GM19239 (cell line): ENCODE measurements at regions not wholly inside any gene's neighbourhood (a gene's known extent, or its start where the extent isn't known, plus 50 kb on each side); places are given as distances from the start of the nearest gene placed in this dataset.
"Not testable (repeated sequence)": the region's sequence is repeated elsewhere in the genome, so short reads cannot be mapped to it uniquely, and the experiment has no call there.

Source experiments
- DNase-seq: peaks from one replicate; pipeline ENCODE4 v3.0.0; 2011; ENCODE audit warnings: low spot score; ENCODE audit not compliant: insufficient read length
- FAIRE-seq: peaks from 2 replicates; lab custom pipeline; 2011; peaks lifted over from hg19 to GRCh38; lab: Jason Lieb, UNC

DNA sequence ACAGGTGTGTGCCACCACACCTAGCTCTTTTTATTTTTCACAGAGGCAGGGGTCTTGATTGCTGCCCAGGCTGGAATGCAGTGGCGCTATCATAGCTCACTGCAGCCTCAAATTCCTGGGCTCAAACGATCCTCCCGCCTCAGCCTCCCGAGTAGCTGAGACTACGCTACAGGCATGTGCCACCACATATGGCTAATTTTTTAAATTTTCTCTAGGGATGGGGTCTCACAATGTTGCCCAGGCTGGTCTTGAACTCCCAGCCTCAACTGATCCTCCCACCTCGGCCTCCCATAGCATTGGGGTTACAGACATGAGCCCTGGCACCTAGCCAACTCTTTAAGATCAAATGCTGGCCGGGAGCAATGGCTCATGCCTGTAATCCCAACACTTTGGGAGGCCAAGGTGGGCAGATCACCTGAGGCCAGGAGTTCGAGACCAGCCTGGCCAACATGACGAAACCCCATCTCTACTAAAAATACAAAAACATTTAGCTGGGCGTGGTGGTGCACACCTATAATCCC, 50.6 kb upstream of the MYL10 start:
- not testable (repeated sequence) for DNase-seq, FAIRE-seq

DNA sequence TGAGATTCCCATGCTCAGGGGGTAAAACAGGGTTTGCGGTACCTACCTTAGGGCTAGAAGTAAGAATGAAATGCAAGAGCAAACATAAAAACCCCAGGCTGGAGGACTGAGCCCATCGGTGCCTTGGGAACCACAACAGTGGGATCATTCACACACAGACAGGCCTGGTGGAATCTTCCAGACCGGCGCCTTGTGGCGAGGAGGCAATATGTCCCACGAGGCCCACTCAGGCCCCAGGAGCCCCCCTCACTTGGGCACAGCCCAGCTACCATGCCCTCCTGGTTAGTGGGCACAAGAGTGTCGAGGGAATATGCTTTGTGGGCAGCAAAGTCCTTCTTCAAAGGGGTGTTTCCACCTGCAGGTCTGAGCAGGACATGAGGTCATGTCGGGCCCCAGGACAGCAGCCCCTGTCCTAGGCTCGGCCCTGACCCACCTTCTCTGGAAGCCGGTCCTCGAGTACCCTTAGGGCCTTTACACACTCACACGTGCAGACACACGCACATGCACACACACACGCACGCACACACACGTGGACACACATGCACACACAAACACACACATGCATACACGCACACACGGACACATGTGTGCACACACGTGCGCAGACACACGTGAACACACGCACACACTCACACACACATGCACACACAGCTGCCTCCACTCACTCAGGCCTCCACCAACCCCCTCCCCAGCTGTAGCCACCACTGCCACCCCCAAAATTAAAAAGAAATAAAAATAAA, 51.5 kb upstream of the MYL10 start:
- no peak for FAIRE-seq
- no peak for DNase-seq

DNA sequence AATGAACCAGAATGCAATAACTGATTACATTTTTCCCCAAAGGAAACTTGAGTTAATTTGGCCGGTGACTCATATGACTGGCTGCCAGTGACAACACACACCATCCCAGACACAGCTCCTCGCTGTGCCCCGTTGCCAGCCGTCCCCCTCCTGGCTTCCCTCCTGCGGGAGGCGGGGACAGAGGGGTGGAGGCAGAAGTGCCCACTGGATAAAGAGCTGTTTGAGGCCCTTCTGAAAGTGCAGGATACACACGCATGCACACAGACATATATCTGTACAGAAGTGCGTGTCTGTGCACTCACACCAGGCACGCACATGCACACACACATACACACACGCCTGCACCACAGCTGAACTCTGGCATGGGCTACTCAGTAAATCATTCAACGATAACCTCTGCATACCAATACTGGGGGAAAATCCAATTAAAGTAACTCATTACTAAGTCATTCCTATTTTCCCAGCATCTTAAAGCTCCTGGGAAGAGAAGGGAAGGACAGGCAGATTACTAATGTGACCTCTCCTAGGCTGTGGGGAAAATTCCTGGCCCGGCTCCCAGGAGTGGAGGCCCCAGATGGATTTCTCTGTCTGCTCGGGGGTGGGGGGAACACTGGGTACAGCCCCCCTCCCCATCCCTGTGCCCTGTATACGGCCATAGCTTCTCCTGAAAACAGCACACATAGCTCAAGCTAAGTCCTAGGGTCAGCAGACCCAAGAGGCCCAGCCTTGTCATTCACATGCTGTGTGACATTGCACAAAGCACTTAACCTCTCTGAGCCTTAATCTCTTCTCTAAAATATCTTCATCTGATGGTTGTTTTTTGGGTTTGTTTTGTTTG, 52.3 kb upstream of the MYL10 start:
- DNase-seq (no peak), FAIRE-seq (no peak)

DNA sequence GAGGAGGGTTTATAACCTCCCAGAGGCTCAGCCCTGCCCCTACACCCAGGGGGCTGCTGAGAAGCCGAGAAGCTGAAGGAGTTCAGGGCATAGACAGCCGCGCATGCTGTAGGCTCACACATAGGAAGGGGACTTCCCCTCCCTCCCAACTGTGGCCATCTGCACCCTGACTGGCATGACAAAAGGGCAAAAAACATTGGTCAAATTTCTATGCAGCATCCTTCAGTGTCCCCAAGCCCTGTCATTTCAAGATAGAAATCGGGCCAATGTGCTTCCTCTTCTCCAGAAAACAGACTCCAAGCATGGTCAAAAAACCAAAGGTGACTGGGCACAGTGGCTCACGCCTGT, 55.9 kb upstream of the MYL10 start:
- DNase-seq: no peak
- no peak for FAIRE-seq

DNA sequence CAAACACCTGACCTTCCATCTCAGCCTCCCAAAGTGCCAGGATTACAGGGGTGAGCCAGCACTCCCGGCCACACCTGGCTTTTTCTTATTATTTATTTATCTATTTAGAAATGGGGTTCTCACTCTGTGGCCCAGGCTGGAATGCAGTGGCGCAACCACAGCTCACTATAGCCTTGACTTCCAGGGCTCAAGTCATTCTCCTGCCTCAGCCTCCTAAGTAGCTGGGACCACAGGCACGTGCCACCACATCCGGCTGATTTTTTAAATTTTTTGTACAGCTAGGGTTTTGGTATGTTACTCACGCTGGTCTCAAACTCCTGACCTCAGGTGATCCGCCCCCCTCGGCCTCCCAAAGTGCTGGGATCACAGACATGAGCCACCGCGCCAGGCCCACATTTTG, 56.9 kb upstream of the MYL10 start:
- DNase-seq: no peak
- no peak for FAIRE-seq

DNA sequence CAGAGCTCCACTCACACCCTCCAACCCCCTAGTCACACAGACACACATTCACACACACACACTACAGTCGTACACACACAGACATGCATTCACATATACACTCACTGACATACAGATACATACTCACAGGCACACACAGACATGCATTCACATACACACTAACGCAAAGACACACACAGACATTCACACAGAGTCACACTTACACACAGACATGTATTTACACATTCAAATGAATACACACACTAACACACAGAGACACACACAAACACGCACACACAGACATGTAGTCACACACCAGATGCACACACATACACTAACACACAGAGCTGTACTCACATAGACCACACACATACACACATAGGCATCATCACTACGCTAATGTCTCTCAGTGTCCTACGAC, 58.0 kb upstream of the MYL10 start:
- no peak for FAIRE-seq
- DNase-seq: no peak

DNA sequence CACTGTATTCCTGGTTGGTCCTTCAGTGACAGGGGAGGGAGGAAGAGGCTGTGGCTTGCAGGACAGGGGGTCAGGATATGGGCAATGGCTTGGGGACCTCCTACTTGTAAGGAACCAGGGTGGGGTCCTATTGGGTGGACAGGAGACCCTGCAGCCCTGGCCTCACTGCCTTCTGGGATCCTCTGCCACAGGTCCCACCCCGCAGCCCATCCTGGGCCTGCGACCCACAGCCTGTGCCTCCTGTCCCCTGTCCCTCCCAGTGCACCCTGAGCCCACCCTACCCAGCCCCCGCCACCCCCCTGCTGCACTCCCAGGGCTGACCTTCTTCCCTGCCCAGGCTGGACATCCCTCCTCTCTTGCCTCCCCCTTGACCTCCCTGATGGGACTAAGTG, 58.7 kb upstream of the MYL10 start:
- DNase-seq (no peak), FAIRE-seq (no peak)

DNA sequence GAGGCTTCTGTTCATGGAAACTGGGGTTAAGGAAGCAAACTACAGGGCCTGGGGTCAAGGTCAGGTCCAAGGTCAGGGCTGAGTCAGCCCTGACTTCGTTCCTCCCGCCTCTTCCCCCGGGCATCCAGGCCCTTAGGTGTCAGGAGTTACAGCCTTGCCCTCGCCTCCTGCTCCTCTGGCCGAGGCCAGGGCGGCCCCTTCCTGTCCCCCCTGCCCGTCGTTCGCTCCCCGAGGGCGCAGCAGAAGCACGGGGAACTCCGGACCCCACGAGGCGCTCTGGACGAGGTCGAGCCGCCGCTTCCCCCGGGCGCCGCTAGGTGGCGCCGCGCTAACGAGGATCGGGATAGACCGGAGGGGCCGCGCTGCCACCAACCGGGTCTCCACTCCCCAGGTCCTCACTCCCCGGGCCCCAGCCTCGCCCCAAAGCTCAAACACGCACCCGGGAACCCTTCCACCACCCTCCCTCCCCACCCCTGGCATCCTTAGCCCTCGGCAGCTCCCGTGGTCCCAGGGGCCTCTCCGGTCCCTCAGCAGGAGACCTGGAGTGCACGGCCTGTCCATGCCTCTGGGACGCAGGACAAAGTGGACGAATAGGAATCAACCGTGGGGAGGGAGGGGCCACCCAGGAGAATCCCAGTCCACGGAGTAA, 59.2 kb upstream of the MYL10 start:
- peak; percentile 88 for FAIRE-seq
- peak; percentile 84 for DNase-seq

DNA sequence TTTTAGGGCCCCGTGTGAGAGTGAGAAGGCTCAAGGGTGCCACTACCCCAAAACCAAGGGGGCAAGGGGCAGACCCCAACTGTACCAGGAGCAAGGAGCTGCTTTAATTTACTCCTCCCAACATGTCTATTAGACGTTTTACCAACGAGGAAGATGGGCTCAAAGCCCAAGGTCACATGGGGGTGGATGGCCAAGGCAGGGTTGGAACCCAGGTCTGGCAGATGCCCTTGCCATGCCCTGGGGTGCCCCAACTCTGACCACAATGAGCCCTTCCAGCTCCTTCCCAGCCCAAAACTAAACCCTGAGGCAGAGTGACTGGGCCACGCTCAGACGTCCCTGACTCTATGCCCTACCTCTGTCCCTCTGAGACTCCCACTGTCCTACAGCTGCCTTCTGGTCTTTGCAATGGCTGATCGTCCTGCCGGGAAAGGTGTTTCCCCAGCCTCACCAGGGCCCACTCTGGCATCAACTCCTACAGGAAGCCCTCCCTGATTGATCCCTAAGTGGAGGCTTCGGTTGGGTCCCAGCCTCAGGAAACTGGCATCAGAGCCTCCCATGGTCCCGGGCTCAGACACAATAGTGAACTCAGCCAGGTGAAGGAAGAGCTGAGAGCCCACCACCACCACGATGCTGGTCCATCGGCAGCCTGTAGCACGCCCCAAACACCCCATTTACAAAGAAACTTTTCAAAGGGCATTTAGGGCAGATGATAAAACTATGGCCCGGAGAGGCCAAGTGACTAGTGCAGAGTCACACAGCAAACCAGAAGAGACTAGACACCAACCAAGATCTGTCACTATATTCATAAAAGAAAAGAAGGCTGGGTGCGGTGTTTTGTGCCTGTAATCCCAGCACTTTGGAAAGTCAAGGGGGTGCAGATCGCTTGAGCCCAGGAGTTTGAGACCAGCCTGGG, 60.2 kb upstream of the MYL10 start:
- FAIRE-seq (no peak), DNase-seq (no peak)

DNA sequence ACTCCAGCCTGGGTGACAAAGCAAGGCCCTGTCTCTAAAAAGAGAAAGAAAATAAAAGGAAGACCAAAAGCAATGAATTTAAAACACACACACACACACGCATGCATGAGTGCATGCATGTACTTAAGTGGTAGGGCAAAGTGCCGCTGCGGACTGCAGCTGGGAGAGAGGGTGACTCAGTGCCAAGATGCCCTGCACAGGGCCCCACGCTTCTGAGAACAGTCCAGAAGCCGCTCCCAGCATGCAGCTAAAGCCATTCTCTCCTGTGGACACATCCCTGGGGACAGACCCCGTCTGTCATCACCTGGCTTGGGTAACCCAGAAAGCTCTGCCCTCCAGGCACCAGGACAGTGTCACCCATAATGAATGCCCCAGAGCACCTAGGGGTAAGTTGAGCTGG, 61.0 kb upstream of the MYL10 start:
- no peak for FAIRE-seq
- no peak for DNase-seq

DNA sequence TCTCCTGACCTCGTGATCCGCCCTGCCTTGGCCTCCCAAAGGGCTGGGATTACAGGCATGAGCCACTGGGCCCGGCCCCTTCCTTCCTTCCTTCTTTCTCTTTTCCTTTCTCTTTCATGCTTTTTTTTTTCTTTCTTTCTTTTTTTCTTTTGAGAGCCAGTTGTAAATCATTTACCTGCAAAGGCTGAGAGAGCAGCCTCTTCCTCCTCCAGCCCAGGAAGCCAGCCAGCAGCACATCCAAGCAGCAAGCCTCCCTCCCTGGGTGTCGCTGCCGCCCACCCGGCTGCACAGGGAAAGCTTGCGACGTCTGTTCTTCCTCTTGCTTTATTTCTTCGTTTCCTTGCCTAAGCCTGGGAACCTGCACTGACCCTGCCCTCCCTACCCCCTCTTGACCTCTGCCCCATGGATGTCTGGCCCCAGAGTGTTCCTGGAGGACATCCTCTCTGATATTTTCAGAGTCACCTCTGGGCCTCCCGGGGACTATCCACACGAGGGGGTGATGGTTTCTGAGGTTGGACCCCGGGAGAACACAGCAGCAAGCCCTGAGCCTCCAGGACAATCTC, 62.8 kb upstream of the MYL10 start:
- DNase-seq: peak; percentile 72
- peak; percentile 66 for FAIRE-seq

DNA sequence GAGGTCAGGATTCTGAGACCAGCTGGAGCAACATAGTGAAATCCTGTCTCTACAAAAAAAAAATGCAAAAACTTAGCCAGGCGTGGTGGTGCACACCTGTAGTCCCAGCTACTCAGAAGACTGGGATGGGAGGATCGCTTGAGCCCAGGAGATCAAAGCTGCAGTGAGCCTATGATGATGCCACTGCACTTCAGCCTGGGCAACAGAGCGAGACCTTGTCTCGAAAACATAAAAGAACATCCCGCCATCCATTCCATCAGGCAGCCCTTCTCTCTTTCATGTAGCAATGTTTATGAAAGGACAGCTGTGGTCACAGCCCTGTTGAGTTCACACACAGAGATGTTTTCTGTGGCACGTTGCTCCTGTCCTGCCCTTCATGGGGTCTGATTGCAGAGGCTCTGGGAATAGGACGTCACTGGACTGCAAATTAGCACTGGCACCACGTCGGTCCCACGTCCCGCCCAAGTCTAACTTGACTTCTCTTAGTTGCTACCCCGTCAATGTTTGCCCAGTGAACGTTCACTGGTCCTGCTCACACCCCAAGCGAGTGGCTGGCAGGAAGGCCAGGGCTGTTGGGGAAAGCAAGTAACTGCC, 64.5 kb upstream of the MYL10 start:
- no peak for FAIRE-seq
- DNase-seq: no peak

DNA sequence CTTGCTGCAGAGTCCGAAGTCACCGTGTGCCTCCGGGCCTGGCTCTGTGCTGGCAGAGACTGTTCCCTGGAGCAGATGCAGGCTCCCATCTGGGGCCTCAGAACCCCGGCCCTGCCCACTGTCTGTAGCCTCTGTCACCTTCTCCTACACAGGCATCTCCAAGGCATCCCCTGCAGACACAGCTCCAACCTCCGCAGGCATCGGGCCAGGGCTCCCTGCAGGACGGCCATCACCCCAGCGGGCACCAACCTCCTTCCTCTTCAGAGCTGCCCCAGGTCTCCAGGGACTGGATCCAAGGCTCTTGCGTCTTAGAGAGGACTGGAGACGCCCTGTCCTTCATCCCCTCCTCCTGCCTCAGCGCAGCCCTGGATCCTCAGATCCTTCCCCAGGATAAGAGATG, 69.9 kb upstream of the MYL10 start:
- DNase-seq (no peak), FAIRE-seq (no peak)

DNA sequence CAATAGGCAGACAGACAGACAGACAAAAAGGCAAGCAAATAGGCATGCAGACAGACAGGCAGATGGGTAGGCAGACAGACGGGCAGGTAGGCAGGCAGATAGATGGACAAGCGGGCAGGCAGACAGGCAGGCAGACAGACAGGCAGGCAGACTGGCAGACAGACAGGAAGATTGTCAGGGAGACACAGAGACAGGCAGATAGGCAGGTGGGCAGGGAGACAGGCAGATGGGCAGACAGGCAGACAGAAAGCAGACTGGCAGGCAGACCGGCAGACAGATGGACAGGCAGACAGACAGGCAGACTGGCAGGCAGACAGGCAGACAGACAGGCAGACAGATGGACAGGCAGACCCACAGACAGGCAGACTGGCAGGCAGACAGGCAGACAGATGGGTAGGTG, 70.3 kb upstream of the MYL10 start:
- DNase-seq (no peak), FAIRE-seq (no peak)

DNA sequence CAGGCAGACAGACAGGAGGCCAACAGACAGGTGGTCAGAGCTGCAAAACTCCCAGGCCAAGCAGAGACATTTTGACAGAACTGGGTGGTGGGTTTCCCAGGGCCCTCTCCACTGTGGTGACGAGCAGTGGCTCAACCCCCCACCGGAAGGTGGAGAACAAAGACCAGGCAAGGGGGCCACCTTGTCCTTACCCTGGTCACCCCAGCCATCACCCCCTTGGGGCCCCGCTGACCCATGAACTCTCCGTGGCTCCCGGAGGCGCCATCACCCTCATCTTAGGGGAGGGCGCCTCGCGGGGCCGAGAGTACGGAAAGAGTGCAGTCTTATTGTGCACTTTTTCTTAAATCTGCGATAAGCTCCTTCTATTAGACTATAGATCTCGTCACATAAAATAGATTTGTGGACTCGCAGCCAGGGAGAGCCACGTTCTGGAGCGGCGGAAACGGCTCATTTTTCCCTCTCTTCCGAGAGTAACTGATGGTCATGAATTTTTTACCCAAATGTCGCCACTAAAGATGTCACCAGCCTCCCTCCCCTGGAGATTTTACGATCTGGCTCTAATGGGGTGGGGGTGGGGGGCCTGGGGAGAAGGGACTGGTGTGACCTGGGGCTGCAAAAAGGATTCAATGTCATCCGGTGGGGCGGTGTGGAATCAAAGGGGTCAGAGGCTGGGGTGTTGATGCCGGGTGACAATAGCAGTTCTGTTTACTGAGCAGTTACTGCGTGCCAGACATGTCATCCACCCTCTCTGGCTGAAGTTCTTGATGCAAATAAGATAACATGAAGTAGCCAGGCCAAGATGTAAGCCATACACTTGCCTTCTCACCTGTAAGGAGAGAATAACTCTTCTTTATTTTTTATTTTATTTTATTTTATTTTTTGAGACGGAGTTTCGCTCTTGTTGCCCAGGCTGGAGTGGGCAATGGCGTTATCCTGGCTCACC, 71.1 kb upstream of the MYL10 start:
- FAIRE-seq: no peak
- no peak for DNase-seq

DNA sequence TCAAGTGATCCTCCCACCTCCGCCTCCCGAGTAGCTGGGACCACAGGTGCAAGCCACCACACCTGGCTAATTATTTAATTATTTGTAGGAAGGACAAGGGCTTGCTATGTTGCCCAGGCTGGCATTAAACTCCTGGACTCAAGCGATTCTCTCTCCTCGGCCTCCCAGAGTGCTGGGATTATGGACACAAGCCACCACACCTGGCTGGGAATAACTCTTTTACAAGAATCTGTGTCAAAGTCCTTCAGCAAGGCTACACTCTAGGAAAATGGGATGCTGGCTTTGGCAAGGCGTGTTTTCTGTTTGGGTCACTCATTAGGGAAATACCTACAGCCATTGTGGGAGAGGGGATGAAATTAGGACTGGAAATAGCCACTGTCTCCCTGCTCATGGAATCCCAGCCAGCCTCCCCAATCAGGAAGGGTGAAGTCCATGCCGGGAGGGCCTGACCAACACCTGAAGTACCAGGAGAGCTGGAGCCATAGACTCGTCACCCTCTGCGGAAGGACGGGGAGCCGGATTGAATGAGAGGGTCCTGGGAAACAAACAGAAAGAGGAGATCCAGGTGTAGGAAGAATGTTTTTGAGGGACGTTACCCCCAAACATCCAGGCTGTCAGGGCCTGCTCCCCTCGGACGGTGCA, 72.2 kb upstream of the MYL10 start:
- FAIRE-seq (no peak), DNase-seq (no peak)

DNA sequence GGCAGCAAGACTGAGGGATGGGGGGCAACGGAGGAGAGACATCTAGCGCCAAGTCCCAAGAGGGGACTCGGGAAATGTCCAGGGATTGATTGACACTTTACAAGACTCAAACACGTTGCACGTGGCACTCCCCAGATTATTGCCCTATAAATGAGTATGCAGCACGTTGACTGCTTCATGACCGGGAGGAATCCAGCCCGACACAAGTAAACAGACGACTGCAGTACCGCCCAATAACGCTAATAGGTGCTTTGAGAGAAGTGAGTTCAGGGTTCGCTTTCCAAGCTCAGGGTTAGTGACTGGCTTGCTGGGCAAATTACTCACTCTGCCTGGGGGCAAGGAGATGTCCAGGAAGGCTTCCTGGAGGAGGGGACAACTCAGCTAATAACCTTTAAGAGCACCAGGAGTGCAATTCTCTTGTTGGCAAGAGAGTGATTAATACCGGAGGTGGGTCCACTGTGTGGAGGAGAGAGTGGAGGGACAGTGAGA, 73.3 kb upstream of the MYL10 start:
- no peak for DNase-seq
- FAIRE-seq: no peak

DNA sequence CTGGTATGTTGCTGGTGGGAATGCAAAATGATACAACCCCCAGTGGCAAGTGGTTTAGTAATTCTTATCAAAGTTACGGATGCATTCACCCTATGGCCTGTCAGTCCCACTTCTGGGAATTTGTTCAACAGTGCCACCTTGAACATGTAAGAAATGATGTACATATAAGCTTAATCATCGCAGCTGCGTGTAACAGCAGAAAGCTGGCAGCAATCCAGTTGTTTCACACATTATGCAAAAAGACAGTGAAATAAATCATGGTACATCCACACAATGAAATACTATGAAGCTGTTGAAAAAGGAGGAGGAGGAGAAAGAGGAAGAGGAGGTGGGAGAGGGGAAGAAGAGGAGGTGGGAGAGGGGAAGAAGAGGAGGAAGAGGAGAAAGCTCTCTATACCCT, 76.2 kb upstream of the MYL10 start:
- no peak for DNase-seq
- no peak for FAIRE-seq
